NCI-H226 (cell line): ENCODE measurements at regions not wholly inside any gene's neighbourhood (a gene's known extent, or its start where the extent isn't known, plus 50 kb on each side); places are given as distances from the start of the nearest gene placed in this dataset.
"Not testable (repeated sequence)": the region's sequence is repeated elsewhere in the genome, so short reads cannot be mapped to it uniquely, and the experiment has no call there.

ENCODE experiments used
- DNase-seq: peaks from one replicate; pipeline ENCODE4 v3.0.0-alpha.2; 2015

DNA sequence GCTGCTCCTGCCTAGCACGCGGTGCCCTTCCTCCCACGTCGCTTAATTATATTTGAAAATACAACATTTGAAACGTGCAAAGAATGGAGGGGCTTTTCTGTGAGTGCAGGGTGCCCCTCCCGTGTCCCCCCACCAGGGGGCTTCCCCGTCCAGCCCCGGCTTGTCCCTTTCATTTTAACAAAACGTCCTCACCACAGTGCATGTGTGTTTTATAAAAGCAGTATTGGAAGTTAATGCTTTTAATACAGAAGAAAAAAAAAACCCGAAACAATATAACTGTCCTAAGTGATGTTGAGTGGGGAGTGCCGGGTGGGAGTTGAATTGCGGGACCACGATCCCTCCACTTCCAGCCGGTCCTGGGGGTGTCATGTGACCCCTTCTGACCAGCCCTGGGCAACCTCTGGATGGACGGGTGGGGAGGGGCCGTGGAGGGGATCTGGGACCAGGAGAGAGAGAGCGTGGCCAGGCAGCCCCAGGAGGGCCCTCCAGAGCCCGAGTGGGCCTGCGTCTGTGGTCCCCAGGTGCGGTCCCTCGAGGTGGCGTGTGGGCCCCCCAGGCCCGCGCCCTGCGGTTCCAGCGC, 155.3 kb downstream of the TMEM121 start:
- DNase-seq, result not testable (repeated sequence)

DNA sequence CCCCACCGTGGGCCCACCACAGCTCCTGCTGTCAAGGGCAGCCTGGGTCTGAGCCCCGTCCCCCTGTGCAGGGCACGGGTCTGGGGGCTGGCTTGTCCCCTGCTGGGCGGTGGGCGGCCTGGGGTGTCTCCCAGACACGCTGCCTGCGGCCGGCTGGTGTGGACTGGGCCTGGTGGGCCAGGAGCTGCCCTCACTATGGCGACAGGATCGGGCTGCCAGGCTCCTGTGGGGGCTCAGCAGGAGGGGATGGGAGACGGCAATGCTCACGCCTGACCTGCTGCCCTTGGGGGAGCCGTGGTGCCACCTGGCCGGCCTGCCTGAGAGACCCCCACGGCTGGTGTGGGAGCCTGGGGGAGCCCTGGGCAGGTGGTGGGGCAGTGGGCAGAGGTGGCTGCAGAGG, 156.1 kb downstream of the TMEM121 start:
- not testable (repeated sequence) for DNase-seq

DNA sequence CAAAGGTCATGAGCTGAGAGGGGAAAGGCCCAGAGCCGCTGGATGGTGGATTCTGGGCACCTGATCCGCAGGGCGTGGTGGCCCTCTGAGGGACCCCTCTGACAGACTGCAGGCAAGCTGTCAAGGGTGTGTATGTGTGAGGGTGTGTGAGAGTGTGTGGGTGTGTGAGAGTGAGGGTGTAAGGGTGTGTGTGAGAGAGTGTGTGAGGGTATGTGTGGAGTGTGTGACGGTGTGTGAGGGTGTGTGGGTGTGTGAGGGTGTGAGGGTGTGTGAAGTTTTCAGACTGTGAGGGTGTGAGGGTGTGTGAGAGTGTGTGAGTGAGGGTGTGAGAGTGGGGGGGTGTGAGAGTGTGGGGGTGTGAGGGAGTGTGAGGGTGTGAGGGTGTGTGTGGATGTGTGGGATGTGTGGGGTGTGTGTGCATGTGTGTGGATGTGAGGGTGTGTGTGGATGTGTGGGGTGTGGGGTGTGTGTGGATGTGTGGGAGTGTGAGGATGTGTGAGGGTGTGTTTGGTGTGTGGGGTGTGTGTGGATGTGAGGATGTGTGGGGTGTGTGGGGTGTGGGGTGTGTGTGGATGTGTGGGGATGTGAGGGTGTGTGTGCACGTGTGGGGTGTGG, 156.7 kb downstream of the TMEM121 start:
- DNase-seq, result no peak

DNA sequence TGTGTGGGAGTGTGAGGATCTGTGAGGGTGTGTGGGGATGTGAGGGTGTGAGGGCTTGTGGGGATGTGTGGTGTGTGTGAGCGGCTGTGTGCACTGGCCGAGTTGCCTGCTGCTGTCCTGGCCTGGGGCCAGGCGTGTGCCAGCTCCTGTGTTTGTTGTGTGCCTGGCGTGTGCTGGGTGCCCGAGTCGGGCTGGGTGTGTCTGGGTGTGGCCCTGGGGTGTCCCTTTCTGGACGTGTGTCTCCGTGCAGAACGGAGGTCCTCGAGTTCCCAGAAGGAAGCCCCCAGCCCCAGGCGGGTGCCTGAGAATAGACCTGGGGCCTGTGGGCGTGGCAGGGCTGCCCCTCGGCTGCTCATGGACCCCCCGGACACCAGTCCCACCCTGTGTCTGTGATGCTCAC, 157.7 kb downstream of the TMEM121 start:
- DNase-seq, result not testable (repeated sequence)

DNA sequence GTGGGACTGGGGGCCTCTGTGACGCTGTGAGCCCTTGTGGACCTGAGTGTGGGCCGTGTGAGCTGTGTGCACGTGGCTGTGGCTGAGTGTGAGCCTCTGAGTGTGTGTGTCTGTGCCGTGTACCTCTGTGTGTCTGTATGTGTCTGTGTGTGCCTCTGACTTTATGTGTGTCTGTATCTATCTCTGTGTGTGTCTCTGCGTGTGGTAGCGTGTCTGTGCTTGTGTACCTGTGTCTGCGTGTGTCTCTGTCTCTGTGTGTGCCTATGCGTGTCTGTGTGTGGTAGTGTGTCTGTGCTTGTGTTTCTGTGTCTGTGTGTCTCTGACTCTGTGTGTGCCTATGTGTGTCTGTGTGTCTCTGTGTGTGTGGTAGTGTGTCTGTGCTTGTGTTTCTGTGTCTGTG, 158.2 kb downstream of the TMEM121 start:
- DNase-seq, result not testable (repeated sequence)

DNA sequence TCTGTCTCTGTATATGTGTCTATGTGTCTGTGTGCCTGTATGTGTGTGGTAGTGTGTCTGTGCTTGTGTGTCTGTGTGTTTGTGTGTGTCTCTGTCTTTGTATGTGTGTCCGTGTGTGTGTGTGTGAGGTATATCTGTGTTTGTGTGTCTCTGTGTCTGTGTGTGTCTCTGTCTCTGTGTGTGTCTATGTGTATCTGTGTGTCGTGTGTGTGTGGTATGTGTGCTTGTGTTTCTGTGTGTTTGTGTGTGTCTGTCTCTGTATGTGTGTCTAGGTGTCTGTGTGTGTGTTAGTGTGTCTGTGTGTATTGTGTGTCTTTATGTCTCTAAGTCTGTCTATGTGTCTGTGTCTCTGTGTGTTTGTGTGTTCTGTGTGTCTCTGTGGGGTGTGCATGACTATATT, 158.6 kb downstream of the TMEM121 start:
- DNase-seq, result no peak

DNA sequence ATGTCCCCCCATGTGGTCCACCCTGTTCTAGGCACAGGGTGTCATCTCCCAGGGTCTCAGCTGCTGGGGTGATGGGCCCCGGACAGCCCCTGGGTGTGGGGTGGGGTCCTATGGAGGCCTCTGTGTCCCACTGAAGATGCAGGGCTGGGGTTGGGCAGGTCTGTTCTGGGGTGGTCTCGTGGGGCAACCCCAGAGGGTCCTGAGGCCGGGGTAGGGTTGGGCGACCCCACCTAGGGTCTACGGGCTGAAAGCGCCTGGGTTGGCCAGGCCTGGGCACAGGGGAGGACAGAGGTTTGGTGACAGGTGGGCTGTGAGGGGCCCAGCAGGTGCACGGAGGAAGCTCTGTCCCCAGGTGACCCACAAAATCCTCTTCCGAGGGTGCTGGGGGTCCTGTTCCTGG, 159.2 kb downstream of the TMEM121 start:
- not testable (repeated sequence) for DNase-seq

DNA sequence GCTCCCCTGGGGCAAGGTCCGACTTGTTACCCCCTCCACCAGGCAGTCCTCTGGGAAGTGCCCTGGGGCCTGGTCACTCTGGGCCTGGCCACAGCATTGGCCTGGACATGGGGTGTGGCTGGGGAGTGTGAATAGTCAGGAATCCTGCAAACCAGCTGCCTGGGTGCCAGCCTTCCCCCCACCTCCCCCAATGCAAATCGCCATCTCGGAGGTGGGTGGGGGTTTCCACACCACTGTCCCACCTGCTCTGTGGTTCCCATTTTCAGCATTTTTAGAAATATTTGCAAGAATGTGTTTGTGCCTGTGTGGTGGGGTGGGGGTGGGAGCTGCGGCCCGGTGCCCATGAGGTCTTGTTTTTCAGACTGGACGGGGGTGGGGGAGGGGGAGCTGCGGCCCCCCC, 159.7 kb downstream of the TMEM121 start:
- not testable (repeated sequence) for DNase-seq

DNA sequence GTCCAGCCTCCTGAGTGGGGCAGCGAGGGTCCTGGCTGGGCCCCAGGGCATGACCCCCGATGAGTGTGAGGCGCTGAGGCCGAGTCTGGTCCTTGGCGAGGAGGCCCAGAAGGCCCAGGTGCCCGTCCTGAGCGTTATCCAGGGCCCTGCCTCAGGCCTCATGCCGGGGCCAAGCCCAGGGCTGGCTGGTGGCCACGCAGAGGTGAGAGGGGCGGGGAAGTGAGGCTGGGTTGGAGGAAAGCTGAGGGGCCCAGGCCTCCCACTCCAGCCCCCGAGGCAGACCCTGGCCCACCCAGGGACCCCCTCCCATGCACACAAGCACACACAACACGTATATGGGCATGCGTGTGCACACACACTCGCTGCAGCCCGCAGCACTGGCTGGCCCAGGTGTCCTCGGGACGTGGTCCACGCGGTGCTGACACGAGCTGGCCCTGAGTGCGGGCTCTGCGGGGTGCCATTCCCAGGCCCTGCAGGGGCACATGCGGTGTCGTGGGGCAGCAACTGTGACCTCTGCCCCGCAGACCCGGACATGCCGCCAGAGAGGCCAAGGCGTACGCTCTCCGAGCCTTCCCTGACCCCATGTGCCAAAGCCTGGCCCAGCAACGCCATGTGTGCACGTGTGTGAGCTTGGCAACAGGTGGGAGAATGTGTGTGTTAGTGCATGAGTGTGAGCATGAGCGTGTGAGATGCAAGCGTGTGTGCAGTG, 160.2 kb downstream of the TMEM121 start:
- DNase-seq, result not testable (repeated sequence)

DNA sequence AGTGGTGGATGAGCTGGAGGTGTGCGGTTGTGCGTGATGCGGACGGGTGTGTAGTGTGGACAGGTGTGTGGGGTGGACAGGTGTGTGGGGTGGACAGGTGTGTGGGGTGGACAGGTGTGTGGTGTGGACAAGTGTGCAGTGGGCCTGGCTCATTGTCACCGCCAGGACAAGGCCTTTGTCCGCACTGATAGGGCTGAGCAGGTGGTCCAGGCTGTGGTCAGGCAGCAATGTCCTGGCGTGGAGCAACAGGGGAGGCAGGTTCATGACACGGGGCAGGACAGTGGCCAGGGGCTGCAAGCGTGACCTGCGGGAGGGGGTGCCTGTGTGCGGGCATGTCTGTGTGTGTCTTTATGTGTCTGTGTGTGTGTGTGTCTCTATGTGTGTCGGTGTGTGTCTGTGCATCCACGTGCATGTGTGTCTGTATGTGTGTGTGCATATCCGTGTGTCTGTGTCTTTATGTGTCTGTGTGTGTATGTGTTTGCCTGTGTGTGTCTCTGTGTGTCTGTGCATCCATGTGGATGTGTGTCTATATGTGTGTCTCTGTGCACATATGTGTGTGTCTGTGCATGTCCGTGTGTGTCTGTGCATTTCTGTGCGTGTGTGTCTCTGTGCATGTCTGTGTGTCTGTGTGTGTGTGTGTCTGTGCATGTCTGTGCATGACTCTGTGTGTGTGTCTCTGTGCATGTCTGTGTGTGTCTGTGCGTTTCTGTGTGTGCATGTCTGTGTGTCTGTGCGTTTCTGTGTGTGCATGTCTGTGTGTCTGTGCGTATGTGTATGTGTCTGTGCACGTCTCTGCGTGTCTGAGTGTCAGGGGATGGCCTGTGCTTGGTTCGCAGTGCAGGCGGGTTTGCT, 161.0 kb downstream of the TMEM121 start:
- not testable (repeated sequence) for DNase-seq

DNA sequence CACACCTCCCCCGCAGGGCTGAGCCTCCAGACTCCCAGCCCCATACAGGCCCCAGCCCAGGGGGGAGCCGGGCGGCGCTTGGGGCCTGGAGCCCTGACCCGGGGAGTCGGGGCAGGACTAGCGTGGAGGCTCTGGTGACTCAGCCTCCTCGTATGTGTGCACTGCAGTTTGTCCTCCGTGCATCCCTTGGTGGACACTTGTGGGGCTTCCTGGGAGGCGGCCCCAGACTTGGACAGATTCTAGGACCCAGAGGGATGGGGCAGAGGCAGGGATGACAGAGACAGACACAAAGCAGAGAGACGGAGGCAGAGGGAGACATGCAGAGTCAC, 161.6 kb downstream of the TMEM121 start:
- peak; percentile 10 for DNase-seq

DNA sequence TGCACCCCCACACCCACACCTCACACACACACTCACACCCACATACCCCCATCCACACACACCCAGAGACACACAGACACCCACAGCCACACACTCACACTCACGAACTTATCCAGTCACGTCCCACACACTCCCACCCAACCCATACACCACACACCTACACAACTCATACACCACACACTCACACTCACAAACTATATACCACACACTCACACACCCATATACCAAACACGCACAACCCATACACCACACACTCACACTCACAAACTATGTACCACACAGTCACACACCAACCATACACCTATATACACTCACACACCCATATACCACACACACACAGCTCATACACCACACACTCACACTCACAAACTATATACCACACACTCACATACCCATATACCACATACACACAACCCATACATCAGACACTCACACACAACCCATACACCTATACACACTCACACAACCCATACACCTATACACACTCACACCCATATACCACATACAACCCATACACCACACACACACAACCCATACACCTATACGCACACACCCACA, 162.4 kb downstream of the TMEM121 start:
- not testable (repeated sequence) for DNase-seq

DNA sequence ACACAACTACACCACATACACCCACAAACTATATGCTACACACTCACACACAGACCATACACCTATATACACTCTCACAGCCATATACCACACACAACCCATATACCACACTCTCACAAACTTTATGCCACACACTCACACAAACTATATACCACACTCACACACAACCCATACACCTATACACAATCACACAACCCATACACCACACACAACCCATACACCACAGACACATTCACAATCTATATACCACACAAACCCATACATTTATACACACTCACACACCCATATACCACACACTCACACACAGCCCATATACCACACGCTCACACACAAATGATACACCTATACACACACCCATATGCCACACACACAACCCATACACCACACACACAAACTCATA, 163.3 kb downstream of the TMEM121 start:
- no peak for DNase-seq

DNA sequence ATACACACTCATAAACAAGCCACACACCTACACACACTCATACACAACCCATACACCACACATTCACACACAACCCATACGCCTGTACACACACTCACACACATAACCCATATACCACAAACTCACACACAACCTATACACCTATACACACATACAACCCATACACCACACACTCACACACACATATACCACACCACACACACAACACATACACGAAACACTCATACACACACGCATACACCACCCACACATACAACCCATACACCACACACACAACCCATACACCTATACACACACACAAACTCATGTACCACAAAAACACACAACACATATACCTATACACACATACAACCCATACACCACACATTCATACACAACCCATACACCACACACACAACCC, 164.3 kb downstream of the TMEM121 start:
- no peak for DNase-seq

DNA sequence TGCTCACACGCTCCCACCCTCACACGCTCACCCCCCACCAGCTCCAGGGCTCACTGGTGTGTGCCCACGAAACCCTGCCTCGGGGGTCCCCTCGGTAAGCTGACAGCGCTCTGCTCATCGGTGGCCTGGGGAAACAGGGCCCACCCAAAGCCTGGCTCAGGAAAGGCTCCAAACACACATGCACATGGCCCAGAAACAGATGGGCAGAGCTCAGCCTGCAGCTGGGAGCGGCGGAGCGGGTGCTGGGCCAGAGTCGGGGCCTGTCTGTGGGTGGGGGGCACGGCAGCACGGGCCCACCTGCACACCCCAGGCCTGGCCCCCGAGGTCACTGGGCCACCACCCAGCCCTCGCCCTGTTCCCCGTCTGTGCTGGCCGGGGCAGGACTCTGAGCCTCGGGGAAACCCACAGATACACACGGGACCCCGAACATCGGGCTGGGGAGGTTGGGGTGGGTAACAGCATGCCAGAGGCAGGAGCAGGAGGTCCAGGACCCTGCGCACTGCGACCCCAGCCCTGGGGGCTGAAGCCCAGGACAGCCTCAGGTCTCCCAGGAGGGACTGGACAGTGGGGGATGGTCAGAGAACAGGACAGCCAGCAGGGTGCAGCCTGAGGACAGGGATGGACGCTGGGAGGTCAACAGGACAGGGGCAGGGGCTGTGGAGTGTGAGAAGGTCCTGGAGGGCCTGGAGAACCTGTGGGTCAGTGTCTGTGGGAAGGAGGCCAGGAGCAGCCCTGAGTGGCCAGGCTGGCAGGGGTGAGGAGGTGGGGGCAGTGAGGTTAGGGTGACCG, 165.1 kb downstream of the TMEM121 start:
- DNase-seq, result not testable (repeated sequence)

DNA sequence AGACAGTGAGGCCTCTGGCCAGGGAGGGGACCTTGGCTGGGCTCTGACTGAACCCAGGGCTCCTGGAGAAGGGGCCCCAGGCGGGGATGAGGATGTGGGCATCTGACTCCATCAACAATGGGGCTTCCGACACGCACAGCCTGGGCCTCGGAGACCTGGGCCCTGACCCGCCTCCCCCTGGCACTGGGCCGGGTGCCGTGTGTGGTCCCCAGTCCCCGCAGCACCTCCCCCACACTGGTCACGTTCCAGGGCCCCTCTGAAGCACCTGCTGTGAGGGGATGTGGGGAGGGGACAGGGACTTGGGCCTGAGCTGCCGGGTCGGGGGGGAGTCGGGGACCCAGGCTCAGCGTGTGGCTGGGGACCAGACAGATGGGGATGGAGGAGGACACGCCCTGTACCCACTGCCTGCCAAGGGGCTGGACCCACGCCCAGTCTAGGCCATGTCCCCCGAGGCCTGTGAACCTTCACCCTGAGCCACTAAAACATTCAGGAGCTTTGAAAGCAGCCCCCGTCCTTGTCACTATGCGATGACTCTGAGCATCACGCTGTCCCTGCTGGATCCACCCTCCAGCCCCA, 165.8 kb downstream of the TMEM121 start:
- DNase-seq, result not testable (repeated sequence)

DNA sequence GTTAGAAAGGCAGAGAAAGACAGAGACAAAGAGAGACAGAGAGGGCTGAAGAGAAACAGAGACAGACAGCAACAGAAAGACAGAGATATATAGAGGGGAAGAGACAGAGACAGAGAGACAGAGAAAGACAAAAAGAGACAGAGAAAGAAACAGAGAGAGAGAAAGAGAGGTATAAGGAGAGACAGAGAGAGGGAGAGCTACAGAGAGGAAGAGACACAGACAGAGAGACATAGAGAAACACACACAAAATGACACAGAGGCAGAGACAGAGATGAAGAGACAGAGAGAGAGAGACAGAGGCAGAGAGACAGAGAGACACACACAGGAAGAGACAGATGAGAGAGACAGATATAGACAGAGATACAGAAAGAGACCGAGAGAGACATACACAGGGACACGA, 168.6 kb downstream of the TMEM121 start:
- no peak for DNase-seq

DNA sequence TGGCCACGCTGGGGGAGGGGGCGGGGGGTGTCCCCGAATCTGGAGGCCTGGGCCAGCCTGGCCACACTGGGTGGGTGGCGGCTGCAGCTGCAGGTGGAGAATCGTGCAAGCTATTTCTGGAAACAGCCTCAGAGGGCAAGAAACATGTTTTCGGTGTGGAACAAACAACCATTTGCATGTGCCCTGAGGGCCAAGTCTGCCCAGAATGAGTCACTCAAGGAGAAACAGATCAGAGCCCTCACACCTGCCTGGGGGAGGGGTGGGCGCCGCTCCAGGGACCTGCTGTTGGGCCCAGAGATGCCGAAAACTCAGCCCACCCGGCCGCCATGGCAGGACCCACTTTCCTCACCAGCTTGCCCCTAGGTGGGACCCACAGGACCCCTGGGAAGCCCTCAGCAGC, 170.0 kb downstream of the TMEM121 start:
- not testable (repeated sequence) for DNase-seq

DNA sequence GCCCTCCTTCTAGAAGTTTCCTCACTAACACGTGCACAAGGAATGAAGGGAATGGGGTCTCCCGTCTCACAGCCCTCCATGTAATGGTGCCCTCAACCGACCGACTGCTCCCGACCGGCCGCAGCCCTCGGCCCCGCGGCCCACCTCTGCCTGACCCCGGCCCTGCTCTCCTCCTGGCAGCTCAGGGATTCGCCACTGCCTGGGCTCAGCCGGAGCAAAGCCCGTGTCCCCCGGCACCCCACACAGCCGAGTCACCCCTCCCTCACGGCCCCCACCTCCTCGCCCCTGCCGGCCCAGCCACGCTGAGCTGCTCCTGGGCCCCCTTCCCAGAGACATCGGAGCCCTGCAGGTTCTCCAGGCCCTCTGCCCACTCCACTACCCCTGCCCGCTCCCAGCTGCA, 171.0 kb downstream of the TMEM121 start:
- DNase-seq, result not testable (repeated sequence)

DNA sequence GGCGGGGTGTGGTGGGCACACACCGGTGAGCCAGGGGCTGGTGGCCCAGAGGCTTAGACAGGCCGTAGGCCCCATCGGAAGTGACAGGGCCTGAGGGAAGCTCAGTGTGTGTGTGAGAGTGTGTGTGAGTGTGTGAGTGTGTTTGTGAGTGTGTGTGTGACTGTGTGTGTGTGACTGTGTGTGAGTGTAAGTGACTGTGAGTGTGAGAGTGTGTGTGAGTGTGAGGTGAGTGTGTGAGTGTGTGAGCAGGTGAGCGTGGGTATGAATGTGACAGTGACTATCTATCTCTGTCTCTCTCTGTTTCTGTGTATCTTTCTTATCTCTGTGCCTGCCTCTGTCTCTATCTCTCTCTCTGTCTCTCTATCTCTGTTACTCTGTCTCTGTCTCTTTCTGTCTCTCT, 171.6 kb downstream of the TMEM121 start:
- not testable (repeated sequence) for DNase-seq

DNA sequence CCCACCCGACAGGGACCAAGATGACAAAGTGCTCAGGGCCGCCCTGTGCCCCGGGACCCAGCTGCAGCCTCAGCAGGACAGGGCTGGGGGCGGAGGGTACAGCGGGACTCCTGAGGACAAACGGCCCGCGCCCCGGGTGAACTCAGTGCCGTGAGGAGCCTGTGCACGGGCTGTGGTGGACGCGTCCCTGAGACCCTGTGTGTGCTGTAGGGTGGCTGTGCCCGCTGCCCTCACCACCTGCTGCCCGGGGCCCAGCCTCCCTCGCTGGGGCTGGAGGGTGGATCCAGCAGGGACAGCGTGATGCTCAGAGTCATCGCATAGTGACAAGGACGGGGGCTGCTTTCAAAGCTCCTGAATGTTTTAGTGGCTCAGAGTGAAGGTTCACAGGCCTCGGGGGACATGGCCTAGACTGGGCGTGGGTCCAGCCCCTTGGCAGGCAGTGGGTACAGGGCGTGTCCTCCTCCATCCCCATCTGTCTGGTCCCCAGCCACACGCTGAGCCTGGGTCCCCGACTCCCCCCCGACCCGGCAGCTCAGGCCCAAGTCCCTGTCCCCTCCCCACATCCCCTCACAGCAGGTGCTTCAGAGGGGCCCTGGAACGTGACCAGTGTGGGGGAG, 172.7 kb downstream of the TMEM121 start:
- not testable (repeated sequence) for DNase-seq
